CD4-positive, alpha-beta T cell treated with Interleukin-15 for 4 hours (primary cell): ENCODE measurements at regions not wholly inside any gene's neighbourhood (a gene's known extent, or its start where the extent isn't known, plus 50 kb on each side); places are given as distances from the start of the nearest gene placed in this dataset.

Experiments
- DNase-seq: peaks from one replicate; pipeline ENCODE4 v3.0.0-alpha.2; 2020; ENCODE audit warnings: low spot score

GRCh38 chr22:48051796-48052620 lies 1289.6 kb downstream of the TBC1D22A start:
- DNase-seq = no peak

- no peak for DNase-seq
Observed at GRCh38 chr22:48050836-48051235, 1288.4 kb downstream of the TBC1D22A start.

GRCh38 chr22:48049116-48049515 lies 1286.7 kb downstream of the TBC1D22A start:
- DNase-seq = no peak

- DNase-seq = no peak
Observed at GRCh38 chr22:48047722-48048500, 1285.5 kb downstream of the TBC1D22A start.

- DNase-seq = no peak
Observed at GRCh38 chr22:48045369-48045768, 1282.9 kb downstream of the TBC1D22A start.

GRCh38 chr22:48044487-48045060 lies 1282.1 kb downstream of the TBC1D22A start:
- no peak for DNase-seq

- no peak for DNase-seq
Observed at GRCh38 chr22:48043581-48043980, 1281.1 kb downstream of the TBC1D22A start.

- DNase-seq = no peak
Observed at GRCh38 chr22:48042621-48043395, 1280.4 kb downstream of the TBC1D22A start.

GRCh38 chr22:48039326-48039725 lies 1276.9 kb downstream of the TBC1D22A start:
- DNase-seq = no peak

GRCh38 chr22:48037618-48038017 lies 1275.2 kb downstream of the TBC1D22A start:
- no peak for DNase-seq

- no peak for DNase-seq
Observed at GRCh38 chr22:48035897-48036296, 1273.4 kb downstream of the TBC1D22A start.

GRCh38 chr22:48031589-48031988 lies 1269.1 kb downstream of the TBC1D22A start:
- DNase-seq = no peak

- no peak for DNase-seq
Observed at GRCh38 chr22:48025096-48025495, 1262.6 kb downstream of the TBC1D22A start.

GRCh38 chr22:48021991-48022401 lies 1259.5 kb downstream of the TBC1D22A start:
- DNase-seq = no peak

- no peak for DNase-seq
Observed at GRCh38 chr22:48018346-48018745, 1255.9 kb downstream of the TBC1D22A start.

GRCh38 chr22:48015701-48016100 lies 1253.3 kb downstream of the TBC1D22A start:
- DNase-seq = no peak

GRCh38 chr22:48004936-48005335 lies 1242.5 kb downstream of the TBC1D22A start:
- no peak for DNase-seq

GRCh38 chr22:48004038-48004437 lies 1241.6 kb downstream of the TBC1D22A start:
- DNase-seq = no peak

GRCh38 chr22:48001101-48001500 lies 1238.7 kb downstream of the TBC1D22A start:
- no peak for DNase-seq

- DNase-seq = no peak
Observed at GRCh38 chr22:47997612-47998011, 1235.2 kb downstream of the TBC1D22A start.

- DNase-seq = no peak
Observed at GRCh38 chr22:47997052-47997590, 1234.7 kb downstream of the TBC1D22A start.

- no peak for DNase-seq
Observed at GRCh38 chr22:47996446-47996857, 1234.0 kb downstream of the TBC1D22A start.
